Fibroblast of peridontal ligament (primary cell): ENCODE measurements at regions not wholly inside any gene's neighbourhood (a gene's known extent, or its start where the extent isn't known, plus 50 kb on each side); places are given as distances from the start of the nearest gene placed in this dataset.
A peak's percentile ranks its signal among the peaks of the same experiment; 100 is the strongest.
"Not testable (repeated sequence)": the region's sequence is repeated elsewhere in the genome, so short reads cannot be mapped to it uniquely, and the experiment has no call there.

Experiments used
- DNase-seq: peaks from one replicate; pipeline ENCODE4 v3.0.0-alpha.2; 2010; ENCODE audit errors: extremely low read depth

GRCh38 chr10:4902571-4903011 lies 60.6 kb upstream of the AKR1C1 start:
- peak; percentile 59 for DNase-seq

DNA sequence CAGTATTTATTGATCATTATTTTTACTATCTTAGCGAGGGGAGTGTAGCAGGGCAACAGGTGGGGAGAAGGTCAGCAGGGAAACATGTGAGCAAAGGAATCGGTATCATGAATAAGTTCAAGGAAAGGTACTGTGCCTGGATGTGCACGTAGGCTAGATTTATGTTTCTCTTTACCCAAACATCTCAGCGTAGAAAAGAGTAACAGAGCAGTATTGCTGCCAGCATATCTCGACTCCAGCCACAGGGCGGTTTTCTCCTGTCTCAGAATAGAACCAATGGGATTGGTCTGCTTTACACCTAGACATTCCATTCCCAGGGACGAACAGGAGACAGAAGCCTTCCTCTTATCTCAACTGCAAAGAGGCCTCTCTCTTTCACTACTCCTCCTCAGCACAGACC lies 60.1 kb upstream of the AKR1C1 start:
- not testable (repeated sequence) for DNase-seq

DNA sequence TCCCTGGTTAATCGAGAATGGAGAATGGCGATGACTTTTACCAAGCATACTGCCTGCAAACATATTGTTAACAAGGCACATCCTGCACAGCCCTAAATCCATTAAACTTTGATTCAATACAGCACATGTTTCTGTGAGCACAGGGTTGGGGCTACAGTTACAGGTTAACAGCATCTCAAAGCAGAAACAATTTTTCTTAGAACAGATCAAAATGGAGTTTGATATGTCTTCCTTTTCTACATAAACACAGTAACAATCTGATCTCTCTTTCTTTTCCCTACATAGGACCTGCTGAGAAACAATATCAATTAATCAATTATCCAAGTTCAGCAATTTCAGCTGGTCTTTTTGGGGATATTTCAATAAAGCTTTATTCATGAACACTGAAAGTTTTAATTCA lies 59.5 kb upstream of the AKR1C1 start:
- DNase-seq = not testable (repeated sequence)

- no peak for DNase-seq
These were observed 54.1 kb upstream of the AKR1C1 start for GRCh38 chr10:4909118-4909517.
